ENCODE measurements at regions not wholly inside any gene's neighbourhood (a gene's known extent, or its start where the extent isn't known, plus 50 kb on each side); places are given as distances from the start of the nearest gene placed in this dataset.

DNA sequence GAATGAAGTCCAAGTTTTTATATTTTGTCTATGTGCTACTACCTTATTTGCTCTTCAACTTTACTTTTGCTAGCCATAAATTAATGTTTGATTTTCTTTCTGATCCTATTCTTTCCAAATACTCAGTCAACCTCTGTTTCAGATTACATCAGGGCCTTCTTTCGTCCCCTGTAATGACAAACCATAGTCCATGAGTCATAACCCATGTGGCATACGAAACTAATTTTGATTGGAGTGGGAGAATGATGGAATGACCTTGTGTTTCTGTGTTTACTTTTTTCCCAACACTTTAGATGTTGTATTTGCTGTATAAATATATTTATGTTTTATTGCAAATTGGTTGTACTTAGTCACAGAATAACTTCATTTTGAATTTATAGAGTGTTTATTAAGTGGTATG lies 1043.1 kb downstream of the DTWD2 start:
- no peak for DNase-seq (ENCODE audit: low read depth in 2 of 2)

GRCh38 chr5:117943541-117943940 lies 1044.8 kb downstream of the DTWD2 start:
- no peak for DNase-seq (ENCODE audit: low read depth in 2 of 2)

DNA sequence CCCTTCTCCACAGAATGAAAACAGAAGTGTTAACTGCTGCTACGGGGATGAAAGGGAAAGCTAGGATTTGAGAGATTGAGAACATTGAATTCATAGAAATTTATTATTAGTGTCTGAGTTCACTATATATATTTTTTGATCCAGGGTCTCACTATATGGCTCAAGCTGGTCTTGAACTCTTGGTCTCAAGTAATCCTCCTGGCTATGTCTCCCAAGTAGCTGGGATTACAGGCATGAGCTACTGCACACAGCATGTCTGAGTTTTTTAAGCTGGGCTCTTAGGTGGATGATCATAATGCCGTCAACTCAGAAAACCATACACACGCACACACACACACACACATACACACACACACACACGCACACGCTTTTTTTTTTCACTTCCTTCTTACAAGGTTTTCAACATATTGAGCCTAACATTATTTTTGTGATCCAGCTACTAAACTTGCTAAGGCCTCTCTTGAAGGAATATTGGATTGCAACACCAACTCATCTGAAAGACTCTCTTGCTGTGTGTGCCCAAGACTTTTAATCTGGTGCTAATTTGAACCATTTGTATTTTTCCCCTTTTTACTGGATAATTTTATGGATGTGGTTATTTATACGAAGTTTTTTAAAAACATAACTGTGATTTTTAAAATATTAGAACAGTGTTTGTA lies 1045.4 kb downstream of the DTWD2 start:
- no peak for DNase-seq (ENCODE audit: low read depth in 2 of 2)

DNA sequence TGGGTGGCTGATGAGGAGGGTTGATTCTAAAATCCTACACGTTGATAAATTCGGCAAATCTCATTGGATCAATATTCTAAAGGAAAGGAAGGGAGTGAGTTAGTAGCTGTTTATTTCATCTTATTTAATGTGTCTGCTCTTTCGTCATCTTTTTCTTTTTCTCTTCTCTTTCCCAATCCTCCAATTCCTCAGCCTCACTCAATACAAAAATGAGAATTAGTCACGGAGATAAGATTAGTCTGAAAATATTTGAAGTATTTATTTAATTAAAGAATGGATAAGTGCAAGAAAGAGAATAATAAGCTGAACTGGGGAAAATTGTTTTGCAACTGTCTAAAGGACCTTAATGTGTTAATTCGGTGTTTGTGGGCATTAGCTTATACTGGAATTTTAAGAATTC lies 1095.1 kb downstream of the DTWD2 start:
- no peak for DNase-seq (ENCODE audit: low read depth in 2 of 2)

DNA sequence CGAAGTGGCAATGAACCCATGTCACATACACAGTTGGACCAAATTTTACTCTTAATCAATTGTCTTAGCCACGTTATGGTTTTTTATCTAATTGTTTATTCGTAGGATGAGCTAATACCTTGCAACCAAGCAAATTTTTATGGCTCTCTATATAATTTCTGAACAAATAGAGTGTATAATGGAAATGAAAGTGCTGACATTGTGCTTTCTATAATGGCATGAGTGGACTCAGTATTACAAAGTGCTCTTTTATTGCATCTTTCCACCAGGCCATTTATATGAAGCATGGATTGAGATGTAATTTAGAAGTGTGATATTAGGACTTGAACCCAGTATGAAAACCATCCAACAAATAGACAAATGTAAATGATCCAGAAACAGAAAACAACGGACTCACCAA lies 1096.0 kb downstream of the DTWD2 start:
- no peak for DNase-seq (ENCODE audit: low read depth in 2 of 2)

DNA sequence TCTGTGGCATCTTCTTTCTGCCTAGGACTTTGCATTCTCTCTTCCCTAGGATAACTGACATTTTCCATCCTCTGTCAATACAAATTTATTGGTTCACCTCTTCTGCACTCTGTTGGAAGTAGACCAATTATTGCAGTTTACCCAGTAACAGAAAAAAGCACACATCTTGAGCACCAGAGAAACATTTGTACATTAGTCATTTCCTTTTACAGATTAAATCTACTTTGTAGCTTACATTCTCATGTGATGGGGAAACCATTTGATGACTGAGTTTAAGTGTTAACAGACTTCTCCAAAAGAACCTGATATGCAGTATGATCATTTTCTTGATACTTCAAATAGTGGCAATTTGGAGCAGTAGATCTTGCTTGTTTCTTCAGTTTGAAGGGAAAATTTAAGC lies 1098.8 kb downstream of the DTWD2 start:
- DNase-seq (ENCODE audit: low read depth in 2 of 2): no peak

GRCh38 chr5:117888688-117889087 lies 1099.7 kb downstream of the DTWD2 start:
- no peak for DNase-seq (ENCODE audit: low read depth in 2 of 2)

- DNase-seq (ENCODE audit: low read depth in 2 of 2): no peak
Observed at GRCh38 chr5:117881426-117882230, 1106.7 kb downstream of the DTWD2 start.

DNA sequence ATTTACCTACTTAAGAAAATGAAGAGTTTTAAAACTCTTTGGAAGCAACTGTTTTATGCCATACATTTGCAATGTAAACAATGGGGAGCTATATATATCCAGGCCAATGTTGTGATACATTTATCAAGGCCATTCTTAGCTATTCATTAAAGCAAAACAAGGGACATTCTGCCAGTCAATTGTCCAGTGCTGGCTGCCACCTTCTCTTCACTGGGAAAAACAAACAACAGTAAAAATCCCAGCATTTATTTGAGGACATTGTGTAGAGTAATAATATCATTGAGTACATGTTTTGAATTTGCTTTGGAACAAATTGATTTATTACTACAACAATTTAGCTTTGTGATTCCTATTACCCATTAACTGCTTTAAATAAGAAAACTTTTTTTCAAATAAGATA lies 1107.4 kb downstream of the DTWD2 start:
- DNase-seq (ENCODE audit: low read depth in 2 of 2): no peak

DNA sequence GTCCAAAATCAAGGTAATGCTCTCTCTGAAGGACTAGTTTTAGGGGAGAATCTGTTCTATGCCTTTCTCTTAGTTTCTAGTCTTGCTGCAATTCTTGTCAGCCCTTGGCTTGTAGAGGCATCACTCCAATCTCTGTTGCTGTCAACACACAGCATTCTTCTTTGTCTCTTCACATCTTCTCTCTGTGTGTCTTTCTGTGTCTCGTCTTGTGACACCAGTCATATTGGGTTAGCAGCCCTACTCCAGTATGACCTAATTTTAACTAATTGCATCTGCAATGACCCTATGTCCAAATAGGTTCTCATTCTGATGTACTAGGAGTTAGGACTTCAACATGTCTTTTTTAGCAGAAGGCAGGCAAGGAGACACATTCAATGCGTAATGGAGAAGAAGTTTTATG lies 1110.6 kb downstream of the DTWD2 start:
- DNase-seq (ENCODE audit: low read depth in 2 of 2): no peak

DNA sequence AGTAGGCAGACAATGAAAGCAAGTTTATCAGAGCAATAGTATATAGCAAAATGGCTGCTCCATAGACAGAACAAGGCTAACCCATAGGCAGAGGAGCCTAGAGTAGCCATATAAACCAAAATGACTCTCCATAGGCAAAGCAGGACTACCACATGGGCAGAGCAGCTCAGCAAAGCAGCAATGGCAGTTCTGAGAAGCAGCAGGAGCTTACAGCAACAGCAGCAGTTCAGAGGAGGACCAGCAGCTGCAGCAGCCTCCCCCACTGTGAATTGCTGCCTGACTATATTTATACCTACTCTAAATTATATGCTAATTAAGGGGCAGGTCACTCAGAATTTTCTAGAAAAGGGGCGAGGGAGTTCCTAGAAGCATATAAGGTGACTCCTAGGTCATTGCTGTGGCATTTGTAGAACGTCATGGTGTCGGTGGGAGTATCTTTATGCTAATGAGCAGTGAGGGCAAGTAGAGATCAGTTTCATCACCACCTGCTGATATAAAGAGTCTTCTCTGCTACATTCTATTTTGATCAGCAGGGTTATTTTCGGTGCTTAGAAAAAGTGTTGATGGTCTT lies 1115.5 kb downstream of the DTWD2 start:
- no peak for DNase-seq (ENCODE audit: low read depth in 2 of 2)

- no peak for DNase-seq (ENCODE audit: low read depth in 2 of 2)
Observed at GRCh38 chr5:117869596-117869995, 1118.8 kb downstream of the DTWD2 start.

DNA sequence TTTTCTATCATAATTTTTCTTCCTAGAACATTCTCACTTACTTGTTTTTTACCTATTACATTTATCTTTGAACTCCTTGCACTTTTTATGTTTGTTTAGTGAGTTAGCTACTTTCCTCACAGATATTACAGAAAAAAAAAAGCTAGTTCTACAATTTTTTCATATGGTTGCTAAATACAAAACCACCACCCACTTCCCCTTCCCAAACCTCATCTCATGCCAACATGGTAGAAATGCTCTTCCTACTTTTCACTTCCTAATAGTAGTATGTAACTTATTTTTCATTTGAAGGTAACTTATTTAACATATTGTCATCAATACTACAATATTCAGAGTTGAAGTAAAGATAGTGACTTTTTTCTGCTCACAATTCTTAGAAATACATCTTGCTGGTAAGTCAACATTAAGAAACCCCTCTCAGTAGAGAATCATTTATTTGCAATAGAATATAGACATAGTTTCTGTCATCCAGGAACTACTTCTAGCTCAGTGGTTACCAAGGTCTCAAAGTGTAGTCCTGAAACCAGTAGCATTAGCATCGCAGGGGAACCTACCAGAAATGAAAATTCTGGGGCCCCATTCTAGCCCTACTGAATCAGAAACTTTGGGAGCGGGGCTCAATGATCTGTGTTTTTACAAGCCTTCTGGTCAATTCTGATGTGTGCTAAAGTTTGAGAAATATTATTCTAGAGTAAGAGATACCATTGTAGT lies 1124.6 kb downstream of the DTWD2 start:
- no peak for DNase-seq (ENCODE audit: low read depth in 2 of 2)

DNA sequence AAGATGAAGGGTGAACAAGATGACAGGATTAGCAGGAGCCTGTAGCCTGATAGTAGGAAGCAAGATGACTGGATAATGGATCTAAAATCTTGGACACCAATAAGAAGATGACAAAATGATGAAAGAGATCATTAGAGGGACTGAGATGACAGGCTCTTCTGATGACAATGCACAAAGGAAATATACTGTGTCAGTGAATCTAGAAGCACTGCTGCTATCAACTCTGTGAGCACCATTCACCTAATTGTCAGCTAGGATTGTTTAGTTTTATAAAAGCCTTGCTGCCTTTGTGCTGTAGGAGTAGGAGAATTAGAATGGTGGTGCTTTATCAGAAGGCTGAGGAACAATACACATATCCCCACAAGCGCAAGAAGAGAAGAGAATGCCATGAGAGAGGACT lies 1127.8 kb downstream of the DTWD2 start:
- DNase-seq (ENCODE audit: low read depth in 2 of 2): no peak

DNA sequence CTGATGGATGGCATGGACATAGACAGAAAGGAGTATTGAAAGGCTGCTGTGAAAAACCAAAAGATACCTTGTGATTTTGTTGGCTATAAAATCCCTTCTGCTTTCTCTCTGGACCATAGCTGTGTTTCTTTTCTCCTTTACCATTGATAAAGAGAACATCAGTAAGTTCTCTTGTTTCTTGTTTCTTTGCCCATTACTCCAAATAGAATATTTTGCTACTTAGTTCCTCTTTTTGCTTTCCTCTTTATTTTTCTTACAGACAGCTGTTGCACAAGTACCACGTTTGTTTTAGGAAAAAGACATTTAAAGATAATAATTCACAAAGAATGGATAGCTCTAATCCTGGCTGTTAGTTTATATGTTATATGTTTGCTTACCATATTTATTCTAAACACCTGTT lies 1129.2 kb downstream of the DTWD2 start:
- no peak for DNase-seq (ENCODE audit: low read depth in 2 of 2)

DNA sequence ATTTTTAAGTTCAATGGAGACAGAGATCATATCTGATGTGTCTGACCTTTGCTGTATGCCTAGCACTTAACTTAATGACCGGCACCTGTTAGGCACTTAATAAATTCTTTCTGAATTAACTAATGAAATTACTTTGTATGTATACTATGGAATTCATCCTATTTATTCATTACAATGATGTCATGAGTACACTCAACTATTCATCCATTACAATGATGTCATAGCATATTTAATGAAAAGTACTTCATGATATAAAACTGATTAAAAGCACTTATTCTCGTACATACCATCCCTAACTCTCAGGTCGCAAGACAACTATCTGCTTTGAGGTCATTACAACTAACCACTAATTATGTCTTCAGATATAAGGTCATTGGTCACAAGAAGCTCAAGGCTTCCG lies 1131.6 kb downstream of the DTWD2 start:
- DNase-seq (ENCODE audit: low read depth in 2 of 2): no peak

- DNase-seq (ENCODE audit: low read depth in 2 of 2): no peak
Observed at GRCh38 chr5:117837786-117838185, 1150.6 kb downstream of the DTWD2 start.

- DNase-seq (ENCODE audit: low read depth in 2 of 2): no peak
Observed at GRCh38 chr5:117833691-117834090, 1154.7 kb downstream of the DTWD2 start.

GRCh38 chr5:117829646-117830045 lies 1158.7 kb downstream of the DTWD2 start:
- no peak for DNase-seq (ENCODE audit: low read depth in 2 of 2)

DNA sequence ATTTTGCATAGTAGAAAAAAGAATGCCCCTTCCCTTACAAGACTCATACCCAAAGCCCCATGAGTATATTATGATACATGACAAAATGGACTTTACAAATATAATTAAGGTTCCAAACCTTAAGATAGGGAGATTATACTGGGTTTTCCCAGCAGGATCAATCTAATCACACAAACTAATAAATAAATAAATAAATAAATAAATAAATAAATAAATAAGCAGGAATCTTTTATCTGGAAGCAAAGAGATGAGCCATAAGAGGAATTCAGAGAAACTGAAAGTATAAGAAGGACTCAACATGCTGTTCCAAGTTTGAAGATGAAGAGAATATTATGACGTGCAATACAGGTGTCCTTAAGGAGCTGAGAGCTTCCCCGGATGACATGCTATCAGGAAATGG lies 1174.5 kb downstream of the DTWD2 start:
- DNase-seq (ENCODE audit: low read depth in 2 of 2): no peak

GRCh38 chr5:117812861-117813260 lies 1175.5 kb downstream of the DTWD2 start:
- no peak for DNase-seq (ENCODE audit: low read depth in 2 of 2)

DNA sequence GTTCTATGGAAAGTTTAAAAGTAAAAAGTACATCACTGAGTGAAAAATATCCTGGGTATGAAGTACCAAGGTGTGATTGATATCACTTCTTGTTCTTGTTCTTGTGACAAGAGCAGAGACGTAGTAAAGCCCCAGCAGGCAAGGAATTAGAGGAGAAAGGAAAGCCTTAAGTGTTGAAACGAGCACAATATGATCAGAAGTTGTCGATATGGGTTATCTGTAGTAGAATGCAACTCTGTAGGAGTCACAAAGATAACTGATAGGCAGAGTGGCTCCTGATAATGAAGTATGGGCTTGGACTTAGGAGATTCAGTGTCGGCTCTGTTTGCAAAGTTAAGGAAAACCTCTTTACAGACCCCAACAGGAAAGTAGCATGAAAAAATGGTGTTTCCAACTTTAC lies 1179.1 kb downstream of the DTWD2 start:
- no peak for DNase-seq (ENCODE audit: low read depth in 2 of 2)

DNA sequence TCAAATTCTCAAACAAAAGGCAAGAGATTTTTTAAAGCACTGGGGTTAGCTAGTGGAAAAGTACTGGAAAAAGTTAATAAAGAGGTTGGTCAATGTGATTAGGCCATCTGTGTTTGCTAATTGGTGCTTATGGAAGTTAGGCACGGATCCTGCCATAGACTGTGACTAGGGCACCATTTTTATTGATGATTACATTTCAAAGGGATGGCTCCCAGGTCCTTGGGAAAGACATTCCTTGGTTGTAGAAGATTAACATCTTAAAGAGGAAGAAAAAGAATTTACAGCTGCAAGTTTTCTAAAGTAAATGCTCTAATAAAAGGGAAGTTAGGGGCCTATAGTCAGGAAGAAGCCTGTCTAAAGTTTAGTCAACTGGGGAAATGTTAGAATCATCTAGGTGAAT lies 1183.3 kb downstream of the DTWD2 start:
- no peak for DNase-seq (ENCODE audit: low read depth in 2 of 2)

Data from stimulated activated CD4-positive, alpha-beta T cell treated with anti-CD3 and anti-CD28 coated beads, Interleukin-1b, Interleukin-23, amount 100 ng/mL, for 1 hour (primary cell).